A204.1 (cell line): ENCODE measurements at regions not wholly inside any gene's neighbourhood (a gene's known extent, or its start where the extent isn't known, plus 50 kb on each side); places are given as distances from the start of the nearest gene placed in this dataset.
"Not testable (repeated sequence)": the region's sequence is repeated elsewhere in the genome, so short reads cannot be mapped to it uniquely, and the experiment has no call there.

ENCODE experiments used
- FAIRE-seq: peaks from 2 replicates; lab custom pipeline; 2012; peaks lifted over from hg19 to GRCh38; lab: Jason Lieb, UNC

DNA sequence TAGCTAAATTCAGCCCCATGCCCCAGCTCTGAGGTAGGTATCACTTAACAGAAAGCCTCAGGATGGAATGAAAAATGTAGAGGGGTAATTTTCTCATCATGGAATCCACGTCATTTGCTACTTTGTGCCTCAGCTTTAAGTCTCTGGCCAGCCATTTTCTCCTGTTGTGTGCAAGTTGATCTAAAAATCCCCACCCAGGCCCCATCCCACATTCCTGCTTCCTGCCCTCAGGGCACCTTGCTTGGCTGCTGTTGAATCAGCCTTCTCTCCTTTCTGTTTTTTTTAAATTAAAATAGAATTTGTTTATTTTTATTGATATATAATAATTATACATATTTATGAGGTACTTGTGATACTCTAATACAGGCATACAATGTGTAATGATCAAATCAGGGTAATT lies 179.9 kb upstream of the TSHZ3 start:
- no peak for FAIRE-seq

DNA sequence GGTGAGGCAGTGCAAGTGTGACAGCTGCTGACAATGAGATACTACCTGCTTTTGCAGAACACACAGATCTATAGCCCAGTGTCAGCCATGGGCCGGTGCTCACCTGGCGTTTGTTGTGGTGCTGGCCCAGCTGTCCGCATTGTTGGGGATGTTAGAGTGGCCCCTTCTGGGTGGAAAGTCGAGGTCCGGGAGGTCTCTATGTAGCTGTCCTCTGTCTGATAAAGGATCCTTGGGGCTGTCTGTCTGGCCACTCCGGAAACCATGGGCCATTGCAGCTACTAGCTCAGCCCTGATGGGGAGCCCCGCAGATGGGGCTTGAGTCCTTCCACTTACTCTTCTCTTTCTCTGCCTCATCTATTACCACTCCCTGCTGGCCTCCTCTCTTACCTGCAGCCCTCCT lies 181.5 kb upstream of the TSHZ3 start:
- no peak for FAIRE-seq

DNA sequence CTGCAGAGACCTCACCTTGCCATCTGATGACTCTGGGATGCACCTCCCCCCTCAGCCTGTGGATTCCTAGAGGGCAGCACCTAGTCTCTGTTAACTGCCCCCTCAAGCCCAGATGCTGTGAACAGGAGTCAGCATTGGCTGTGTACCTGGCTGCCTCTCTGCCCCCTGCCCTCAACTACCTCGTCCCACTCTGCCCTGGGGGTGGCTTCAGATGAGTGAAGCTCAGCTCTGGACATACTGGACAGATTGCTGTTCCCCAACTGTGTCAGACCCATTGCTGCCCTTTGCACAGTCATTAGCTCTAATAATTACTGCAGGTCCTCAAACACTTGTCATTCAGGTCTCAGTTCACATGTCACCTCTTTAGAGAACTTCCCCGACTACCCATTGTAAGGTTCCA lies 182.1 kb upstream of the TSHZ3 start:
- FAIRE-seq = no peak

DNA sequence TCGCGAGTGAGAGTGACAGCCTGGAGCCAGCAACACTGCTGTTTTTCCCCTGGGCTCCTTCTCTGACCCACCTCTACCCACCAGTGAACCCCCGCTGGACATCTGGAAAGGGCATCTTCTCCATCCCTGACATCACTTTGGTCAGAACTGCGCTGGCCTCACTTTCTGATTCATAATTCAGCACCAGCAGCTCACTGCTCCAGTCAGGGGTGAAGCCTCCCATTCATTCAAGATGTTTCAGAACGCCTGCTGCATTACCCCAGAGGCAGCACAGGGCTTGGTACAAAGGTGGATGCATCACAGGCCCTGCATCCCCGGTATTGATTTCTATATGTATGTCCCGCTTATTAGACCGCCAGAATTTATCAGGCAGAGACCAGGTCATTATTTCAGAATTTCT lies 182.8 kb upstream of the TSHZ3 start:
- FAIRE-seq = no peak

DNA sequence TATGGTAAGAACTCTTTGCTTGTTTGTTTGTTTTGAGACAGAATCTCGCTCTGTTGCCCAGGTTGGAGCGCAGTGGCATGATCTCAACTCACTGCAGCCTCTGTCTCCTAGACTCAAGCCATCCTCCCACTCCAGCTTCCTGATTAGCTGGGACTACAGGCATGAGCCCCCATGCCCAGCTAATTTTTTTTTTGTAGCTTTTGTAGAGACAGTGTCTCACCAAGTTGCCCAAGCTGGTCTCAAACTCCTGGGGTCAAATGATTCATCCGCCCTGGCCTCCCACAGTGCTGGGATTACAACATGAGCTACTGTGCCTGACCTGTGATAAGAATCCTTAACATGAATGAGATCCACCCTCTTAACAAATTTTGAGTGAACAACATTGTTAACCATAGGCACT lies 183.9 kb upstream of the TSHZ3 start:
- no peak for FAIRE-seq

DNA sequence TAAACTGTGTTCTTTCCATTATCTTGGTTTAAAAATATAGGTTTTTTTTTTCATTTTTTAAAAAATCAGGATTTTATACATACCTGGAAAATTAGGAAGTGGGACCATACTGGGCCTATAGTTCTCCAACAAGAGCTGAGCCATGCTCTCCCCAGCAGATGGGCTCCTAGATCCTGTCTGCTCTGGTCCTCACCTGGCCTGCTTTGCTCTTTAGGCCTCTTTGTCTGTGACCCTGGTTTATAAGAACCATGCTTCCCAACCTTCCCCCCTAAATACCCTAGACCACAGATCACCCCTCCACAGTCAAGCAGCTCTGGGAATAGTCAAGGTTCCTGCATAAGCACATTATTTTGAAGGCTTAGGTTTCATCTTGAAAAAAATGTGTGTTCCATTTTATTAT lies 185.0 kb upstream of the TSHZ3 start:
- FAIRE-seq = no peak

DNA sequence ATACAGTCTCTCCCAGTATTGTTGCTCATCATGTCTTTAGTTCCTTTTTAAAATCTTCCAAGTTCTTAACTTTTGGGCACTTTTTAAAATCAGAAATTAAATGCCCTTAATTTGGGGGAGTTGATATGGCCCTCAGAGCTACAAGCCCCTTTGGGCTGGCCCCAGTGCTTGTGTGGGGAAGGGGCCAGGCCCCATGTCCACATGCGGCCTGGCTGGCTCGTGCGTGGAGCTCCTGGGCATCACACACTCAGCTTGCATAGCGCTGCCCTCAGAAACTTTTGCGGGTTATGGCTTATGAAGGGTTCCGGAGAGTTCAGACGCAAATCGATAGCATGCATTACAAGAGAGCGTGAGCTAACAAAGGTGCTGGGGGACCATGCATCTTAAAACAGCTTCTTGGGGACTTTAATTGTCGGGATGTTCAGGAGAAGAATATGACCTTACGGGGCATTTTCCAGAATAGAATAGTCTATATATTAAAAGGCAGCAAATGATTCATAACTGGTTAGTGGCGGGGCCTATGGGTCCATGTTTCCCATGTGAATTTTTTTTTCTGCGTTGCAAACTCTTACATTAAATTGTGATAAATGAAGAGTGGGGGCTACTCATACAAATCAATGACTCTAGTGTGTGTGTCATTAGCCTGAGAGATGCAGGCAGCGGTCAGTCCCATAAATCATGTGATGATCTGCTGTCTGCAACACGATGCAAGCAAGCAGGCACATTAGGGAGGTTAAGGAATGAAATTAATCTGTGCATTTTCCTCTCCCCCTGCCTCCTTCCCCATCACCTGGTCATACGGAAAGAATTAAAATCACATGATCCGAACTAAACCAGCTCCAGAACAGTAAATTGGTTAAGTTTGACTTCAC lies 185.8 kb upstream of the TSHZ3 start:
- no peak for FAIRE-seq

DNA sequence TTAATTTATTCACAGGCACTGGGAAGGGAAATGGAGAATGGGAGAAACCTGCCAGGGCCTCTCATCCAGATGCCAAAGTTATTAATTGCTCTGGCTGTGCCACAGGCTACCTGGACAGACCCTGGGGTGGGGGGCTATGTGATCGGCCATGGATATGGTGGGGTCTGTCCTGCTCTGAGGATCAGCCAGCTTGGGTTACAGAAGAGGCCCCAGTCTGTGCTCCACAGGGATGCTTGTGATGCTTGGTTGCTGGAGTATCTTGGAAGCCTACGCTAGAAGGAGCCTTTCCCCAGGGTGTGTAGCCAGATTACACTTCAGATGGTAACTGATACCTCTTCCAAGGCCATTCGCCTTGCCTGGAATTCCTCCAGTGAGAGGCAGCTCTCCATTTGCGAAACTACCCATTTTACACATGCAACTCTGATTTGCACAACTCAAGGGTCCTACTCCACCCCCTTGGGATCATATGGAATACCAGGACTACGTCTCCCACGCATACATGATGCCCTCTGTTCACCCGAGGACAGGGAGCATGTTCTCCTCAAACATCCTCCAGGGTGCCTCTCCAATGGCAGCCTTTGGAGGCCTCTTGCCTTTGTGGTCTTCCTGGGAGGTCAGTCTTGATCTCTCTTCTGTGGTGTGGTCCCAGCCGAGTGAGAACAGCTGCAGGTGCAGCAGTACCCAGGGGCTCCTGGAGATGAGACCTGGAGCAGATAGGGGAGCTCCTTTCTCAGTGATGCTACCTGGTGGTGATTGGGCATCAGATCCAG lies 186.6 kb upstream of the TSHZ3 start:
- FAIRE-seq = no peak

DNA sequence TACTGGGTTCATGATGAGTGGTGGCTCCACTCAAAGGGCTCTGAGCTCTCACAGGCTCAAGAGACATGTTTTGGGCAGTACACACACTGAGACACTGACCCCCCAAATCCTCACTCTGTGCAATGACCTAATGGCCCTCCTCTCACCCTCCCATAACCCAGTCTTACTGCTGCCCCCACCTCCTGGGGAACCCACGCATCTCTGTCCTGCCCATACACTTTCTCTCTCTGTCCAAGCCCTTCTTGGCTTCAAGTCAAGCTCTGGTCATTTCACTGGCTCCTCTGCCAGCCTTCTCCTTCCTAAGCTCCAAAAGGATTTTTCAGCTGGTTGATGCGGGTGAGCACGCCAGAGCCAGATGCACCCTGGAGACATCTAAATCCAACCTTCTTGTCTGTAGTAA lies 187.9 kb upstream of the TSHZ3 start:
- FAIRE-seq = no peak

DNA sequence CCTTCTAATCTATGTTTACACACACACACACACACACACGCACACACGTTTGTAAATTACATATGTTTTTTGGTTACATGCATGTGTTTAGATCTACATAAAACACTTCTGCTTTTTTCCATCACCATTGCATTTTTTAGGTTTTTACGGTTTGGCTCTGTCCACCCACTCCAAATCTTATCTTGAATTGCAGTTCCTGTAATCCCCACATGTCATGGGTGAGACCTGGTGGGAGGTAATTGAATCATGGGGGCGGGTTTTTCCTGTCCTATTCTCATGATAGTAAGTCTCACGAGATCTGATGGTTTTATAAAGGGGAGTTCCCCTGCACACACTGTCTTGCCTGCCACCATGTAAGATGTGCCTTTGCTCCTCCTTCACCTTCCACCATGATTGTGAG lies 188.7 kb upstream of the TSHZ3 start:
- FAIRE-seq = not testable (repeated sequence)

DNA sequence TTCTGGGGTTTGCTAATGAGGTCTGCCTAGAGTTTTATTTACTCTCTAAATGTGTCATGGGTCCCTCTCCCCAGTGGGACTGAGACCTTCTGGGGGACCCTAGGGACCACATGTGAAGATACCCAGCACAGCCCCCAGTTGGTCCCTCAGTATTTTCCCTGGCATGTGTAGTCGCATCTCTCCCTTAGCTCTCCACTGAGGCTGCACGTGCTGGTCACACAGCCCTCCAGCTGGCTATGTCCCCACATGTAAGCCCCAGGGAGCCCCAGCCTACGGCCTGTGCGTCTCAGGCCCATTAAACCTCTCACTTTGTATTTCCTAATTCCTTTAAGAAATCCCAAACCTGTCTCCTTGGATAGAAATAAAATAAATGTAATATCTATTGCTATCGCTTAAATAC lies 189.6 kb upstream of the TSHZ3 start:
- FAIRE-seq = no peak

DNA sequence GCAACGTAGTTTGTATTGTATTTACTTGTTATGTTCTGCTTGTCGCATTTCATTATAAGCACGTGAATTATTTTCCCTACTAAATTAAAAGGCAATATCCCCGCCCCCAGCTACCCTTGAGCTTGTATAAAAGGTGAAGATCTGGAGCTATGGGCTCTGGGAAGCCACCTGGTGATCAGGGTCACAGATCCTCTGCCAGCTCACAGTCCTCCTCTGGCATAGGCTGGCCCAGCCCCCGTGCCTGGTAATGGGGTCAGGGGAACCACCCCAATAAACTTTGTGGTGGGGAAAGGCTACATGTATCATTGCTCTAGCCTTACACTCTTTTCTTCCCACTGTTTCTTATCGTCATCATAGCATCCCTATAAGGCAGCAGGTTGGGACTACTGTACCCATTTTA lies 190.2 kb upstream of the TSHZ3 start:
- no peak for FAIRE-seq

DNA sequence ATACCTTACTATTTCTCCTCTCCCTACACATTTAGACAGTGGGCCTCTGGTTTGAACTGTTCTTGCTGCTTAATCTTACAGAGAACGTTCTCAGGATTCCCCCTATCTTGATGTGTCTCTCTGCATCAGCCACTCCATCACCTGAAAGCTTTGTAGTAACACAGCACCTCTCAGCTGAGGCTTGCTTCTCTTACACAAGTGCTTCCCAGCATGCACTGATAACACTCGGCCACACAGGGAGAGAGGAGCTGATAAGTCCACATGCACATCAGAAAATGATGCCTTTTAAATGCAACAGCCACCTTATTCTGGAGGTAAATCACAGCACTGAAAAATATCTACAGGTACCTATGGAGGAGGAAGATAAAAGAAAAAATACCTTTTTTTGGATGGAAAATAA lies 192.2 kb upstream of the TSHZ3 start:
- no peak for FAIRE-seq

DNA sequence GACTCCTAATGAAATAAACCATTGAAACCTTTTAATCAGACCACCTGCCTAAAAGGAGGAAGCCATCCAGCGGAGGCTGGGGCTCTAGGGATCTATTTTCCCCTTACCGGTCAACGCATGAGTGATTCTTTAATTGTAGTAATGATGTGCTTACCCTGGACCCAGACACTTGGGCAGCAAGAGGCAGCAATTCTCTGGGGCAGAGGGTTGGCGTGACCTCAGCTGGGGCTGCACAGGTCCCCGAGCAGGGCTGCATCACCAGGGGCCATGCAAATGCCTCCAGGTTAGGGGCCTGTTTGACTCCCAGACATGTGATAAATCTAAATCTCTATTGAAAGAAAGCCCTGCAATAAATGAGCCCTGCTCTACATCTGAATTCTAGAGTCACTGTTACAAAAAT lies 194.2 kb upstream of the TSHZ3 start:
- no peak for FAIRE-seq

DNA sequence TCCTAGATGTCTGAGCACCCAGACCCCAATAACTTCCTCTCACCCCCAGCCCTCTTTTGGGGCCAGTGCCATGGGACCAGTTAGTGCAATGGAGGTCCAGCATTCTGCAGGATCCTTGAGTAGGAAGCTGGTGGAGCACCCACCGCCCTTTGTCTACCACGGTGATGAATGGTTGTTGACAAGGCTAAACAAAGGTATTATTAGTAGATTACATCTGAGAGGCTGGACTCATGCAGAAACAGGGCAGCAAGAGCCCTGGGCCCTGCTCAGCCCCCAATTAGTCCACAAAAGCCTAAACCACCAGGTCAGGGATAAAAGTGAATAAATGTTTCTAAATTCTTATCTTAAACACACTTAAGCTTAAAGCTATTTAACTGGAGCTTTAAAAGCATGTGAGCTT lies 196.5 kb upstream of the TSHZ3 start:
- FAIRE-seq = no peak

DNA sequence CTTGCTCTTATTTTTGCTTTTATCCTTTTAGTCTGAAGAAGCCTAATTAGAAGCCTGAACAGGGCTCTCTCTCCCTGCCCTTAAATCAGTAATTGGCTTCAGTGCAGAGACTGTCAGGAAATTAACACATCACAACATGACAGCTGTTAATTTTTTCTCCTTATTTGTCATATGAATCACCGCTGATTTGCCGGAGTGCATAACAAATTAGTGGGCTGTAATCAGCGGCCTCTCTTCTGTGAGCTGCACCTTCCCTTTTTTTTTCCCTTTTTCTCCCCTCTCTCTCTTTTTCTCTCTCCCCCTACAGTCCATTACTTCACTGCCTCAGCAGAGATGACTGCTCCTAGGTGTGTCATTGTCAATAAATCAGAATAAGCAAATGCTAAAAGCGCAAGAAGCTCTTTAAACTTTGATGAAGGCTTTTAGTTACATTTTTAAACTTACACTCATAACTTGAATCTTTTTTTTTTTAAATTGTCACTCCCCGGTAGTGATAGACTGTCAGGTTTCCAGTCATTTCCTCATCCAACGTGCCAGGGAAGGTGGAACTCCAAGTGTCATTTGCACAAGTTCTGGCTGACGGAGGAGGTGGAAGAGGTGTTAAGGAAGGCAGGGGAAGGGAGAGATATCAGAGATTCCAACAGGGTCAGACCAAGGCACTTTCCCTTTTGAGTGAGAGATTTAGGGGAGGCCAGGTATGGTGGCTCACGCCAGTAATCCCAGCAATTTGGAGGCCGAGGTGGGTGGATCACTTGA lies 197.1 kb upstream of the TSHZ3 start:
- FAIRE-seq = no peak

DNA sequence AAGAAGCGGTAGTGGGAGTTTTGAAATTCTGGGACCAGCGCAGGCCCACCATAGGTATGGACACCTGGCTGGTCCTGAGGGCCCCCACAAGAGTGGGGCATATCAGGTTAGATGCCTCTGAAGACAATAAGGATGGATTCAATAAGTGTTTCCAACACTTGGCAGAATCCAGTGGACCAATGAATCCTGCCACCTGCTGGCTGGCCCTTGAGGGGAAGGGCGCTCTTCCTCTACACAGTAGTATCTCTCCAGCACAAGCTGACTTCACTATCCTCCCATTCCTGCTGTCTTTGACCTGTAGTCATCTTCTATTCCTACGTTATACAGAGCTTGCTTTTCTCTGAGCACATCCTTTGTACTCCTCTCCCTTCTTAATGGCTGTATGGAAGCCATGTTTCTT lies 199.7 kb upstream of the TSHZ3 start:
- FAIRE-seq = no peak

DNA sequence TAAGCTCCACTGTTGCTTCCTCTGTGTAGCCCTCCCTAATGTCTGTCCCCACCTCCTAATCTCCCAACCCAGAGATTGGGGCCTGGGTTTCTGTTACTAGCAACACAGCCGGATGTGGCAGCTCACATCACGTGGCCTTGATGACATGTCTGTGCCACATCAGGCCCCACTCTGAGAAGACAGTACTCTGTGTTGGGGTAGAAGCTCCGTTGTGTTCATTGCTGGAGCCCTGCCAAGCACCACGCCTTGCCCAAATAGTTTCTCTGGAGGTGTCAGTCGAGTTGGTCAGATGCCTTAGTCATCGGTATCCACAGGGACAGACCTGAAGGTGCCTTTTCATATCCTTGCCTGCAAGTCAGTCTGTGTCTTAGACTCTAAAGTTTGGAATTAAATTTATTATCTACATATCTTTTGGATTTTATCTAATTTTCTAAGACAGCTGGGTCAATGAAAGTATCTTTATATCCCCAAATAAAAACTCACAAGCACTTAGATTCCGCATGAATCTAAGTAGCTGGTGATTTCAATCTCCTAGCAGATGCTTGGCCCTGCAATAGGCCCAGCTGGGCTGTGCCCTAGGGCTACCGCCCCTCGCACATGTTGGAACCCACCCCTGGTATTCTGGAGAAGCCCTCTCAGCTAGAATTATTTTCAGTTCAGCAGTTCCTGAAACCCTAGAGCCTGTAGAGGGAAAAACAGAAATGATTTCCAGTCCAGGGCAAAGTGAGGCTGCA lies 204.0 kb upstream of the TSHZ3 start:
- FAIRE-seq = no peak

DNA sequence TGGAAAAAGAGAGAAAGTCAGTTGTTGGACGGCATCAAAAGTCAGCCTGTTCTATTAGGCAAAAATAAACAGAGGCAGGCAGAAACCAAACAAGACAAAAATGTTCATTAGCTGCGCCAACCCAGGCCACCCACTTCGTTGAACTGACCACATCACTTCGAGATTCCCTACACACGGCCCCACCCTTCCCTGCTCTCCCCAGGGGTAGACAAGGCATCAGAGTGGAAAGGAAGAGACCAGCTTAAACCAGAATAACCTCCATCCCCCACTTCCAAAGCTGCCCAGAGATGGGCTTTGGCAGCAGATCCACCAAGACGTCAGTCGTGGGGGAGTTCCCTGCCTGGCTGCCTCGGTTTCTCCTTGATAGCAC lies 204.6 kb upstream of the TSHZ3 start:
- no peak for FAIRE-seq

DNA sequence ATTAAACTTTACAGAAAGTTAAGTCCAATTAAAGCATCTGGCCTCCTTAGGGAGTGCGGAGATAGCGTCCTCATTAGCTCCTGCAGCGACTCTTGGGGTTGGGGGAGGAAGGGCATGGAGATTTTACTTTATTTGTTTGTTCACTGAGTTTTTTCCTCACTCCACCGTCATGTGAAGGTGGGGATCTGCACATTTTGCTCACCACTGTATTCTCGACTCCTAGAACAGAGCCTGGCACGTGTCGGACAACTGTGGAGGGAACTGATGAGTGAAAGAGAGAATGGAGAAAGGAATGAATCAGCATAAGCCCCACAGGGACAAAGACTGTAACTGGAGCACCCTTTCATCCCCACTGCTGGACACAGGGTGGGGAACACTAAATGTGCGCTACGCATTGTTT lies 205.1 kb upstream of the TSHZ3 start:
- FAIRE-seq = no peak

DNA sequence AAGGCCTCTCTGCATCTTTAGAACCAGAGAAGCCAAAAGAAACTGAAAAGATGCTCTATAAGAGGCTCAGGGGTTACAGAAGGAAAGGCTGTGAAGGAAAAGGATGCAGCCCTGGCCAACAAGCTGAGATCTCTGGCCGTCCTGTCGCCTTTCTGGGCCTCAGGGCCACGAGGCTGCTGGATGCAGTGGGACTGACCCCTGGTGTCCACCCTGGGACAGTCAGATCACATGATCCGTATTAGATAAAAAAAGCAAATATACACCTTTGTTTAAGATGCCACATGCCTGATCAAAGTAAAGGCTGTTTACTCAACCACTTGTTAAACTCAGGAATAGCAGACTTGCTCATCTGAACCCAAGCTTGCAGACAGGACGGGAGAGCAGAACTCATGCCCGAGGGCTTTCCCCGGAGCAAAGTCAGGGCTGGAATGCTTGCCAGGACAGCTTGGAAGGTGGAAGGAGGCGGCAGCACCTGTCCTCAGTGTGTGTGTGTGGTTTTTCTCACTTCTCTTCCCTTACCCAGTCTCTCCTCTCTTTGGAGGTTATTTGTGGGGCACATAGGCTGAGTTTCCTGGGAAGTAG lies 206.5 kb upstream of the TSHZ3 start:
- no peak for FAIRE-seq

DNA sequence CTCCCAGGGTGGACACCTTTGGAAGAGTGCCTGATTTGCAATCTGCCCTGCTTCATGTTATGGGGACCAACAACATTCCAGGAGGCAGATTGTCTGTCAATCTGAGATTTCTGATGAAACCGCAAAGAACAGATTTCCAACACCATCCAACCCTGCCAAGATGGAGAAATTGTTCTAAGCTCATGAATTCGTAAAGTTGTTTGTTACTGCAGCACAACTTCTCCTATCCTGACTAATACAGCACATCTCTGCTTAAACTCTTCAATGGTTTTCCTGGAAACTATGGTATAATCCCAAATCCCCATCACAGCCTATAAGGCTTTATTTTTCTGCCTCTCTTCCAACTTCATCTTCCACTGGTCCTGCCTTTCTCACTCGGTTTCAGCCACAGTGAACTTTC lies 210.3 kb upstream of the TSHZ3 start:
- FAIRE-seq = no peak
